ENCODE measurements at regions not wholly inside any gene's neighbourhood (a gene's known extent, or its start where the extent isn't known, plus 50 kb on each side); places are given as distances from the start of the nearest gene placed in this dataset.

GRCh38 chr12:89156862-89157262, 195.4 kb downstream of the DUSP6 start:
- 60% methylated on average over 1 of the region's 1 CpG for WGBS (ENCODE audit: insufficient coverage)
- no peaks in the 10 kb centered on the region for H3K36me3 ChIP-seq (replicated peaks in 1 of 2; ENCODE audit: control insufficient read depth in 1 of 2, insufficient read depth in 2 of 2, low read length in 2 of 2)
- no peaks in the 10 kb centered on the region for H3K79me2 ChIP-seq (ENCODE audit: insufficient read depth, low read length)
- Mint-ChIP-seq H3K27ac (peak overlapping the region; percentile 97 to 99 (median 98)), H3K9me3 (peaks cover 0 to 4% (median 0%) of the 10 kb centered on the region in 7 donors), H3K4me3 (peak overlapping the region in 1 of 2 donors; percentile 53), H3K4me1 (peaks cover 46% of the 10 kb centered on the region), H3K36me3 (peaks cover 0 to 2% of the 10 kb centered on the region in 2 donors), H3K27me3 (ENCODE audit: low read depth in 3 of 3) (no peaks in the 10 kb centered on the region)
- peak; percentile 78 to 92 (median 86) for DNase-seq
- peak overlapping the region in 1 of 3 experiments; percentile 29 for H3K4me3 ChIP-seq (replicated peaks in 1 of 3; ENCODE audit: low read depth in 2 of 3, low read length in 3 of 3)
- H3K27ac ChIP-seq (ENCODE audit: low read depth in 1 of 2, low read length in 2 of 2), result peak overlapping the region; percentile 35 to 98
- no peaks in the 10 kb centered on the region for H3K9me3 ChIP-seq (replicated peaks in 1 of 2; ENCODE audit: control insufficient read depth in 1 of 2, insufficient read depth in 1 of 2, low read length in 2 of 2)
- no peaks in the 10 kb centered on the region for H4K20me1 ChIP-seq (ENCODE audit: insufficient read depth, low read length)
- H3K4me1 ChIP-seq (ENCODE audit: control insufficient read depth in 1 of 2, insufficient read depth in 2 of 2, low read length in 2 of 2), result peaks cover 75 to 79% of the 10 kb centered on the region in 2 donors
- intact Hi-C loops (cut with micrococcal nuclease), result loop anchor here (2.0 to 10.0 kb wide), 2 partner anchors 108 to 194 kb away; no protein-coding TSS in a partner anchor
- TF ChIP-seq, protein P1, sequence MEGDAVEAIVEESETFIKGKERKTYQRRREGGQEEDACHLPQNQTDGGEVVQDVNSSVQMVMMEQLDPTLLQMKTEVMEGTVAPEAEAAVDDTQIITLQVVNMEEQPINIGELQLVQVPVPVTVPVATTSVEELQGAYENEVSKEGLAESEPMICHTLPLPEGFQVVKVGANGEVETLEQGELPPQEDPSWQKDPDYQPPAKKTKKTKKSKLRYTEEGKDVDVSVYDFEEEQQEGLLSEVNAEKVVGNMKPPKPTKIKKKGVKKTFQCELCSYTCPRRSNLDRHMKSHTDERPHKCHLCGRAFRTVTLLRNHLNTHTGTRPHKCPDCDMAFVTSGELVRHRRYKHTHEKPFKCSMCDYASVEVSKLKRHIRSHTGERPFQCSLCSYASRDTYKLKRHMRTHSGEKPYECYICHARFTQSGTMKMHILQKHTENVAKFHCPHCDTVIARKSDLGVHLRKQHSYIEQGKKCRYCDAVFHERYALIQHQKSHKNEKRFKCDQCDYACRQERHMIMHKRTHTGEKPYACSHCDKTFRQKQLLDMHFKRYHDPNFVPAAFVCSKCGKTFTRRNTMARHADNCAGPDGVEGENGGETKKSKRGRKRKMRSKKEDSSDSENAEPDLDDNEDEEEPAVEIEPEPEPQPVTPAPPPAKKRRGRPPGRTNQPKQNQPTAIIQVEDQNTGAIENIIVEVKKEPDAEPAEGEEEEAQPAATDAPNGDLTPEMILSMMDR (IDR thresholded peaks at IDR 0.05), result no peak
- no peak overlapping the region for H2AFZ ChIP-seq (ENCODE audit: insufficient read depth, low read depth, low read length, poor library complexity, severe bottlenecking)
- H3K27me3 ChIP-seq (ENCODE audit: control insufficient read depth in 2 of 2, insufficient read depth in 2 of 2, low read length in 2 of 2), result no peaks in the 10 kb centered on the region
- H3K9ac ChIP-seq (ENCODE audit: insufficient read depth, low read length, poor library complexity, severe bottlenecking), result peak overlapping the region; percentile 64
- peak overlapping the region; percentile 24 for H3K4me2 ChIP-seq (replicated peaks; ENCODE audit: extremely low read depth, low read length, poor library complexity, severe bottlenecking)

DNA sequence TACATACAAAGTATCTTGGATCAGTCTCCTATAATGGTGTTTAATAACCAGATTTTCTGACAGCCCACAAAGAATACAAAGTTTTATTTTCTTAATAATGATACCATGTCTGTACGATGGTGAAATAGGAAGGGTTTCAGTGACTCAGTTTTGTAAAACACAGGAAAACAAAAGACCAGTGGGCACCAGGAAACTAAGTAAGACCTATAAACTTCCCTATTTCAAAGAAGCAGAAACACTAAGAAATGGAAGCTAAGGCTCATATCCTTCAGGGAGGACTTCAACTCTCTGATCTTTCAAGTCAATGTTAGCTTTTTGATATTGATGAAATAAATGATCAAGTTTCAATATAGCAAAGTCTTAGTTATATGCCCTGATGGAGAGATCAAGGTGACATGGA, 196.0 kb downstream of the DUSP6 start:
- Histone ChIP-seq H4K20me1 (ENCODE audit: insufficient read depth, low read length) (no peaks in the 10 kb centered on the region), H3K4me2 (replicated peaks; ENCODE audit: extremely low read depth, low read length, poor library complexity, severe bottlenecking) (peak overlapping the region; percentile 24), H3K9me3 (replicated peaks in 1 of 2; ENCODE audit: control insufficient read depth in 1 of 2, insufficient read depth in 1 of 2, low read length in 2 of 2) (no peaks in the 10 kb centered on the region), H3K36me3 (replicated peaks in 1 of 2; ENCODE audit: control insufficient read depth in 1 of 2, insufficient read depth in 2 of 2, low read length in 2 of 2) (no peaks in the 10 kb centered on the region), H3K27ac (ENCODE audit: low read depth in 1 of 2, low read length in 2 of 2) (peak overlapping the region; percentile 35 to 98), H3K4me1 (ENCODE audit: control insufficient read depth in 1 of 2, insufficient read depth in 2 of 2, low read length in 2 of 2) (peaks cover 70 to 74% of the 10 kb centered on the region in 2 donors), H3K9ac (ENCODE audit: insufficient read depth, low read length, poor library complexity, severe bottlenecking) (peak overlapping the region; percentile 64), H3K27me3 (ENCODE audit: control insufficient read depth in 2 of 2, insufficient read depth in 2 of 2, low read length in 2 of 2) (no peaks in the 10 kb centered on the region), H2AFZ (ENCODE audit: insufficient read depth, low read depth, low read length, poor library complexity, severe bottlenecking) (no peak overlapping the region), H3K4me3 (replicated peaks in 1 of 3; ENCODE audit: low read depth in 2 of 3, low read length in 3 of 3) (peak overlapping the region in 1 of 3 experiments; percentile 29), H3K79me2 (ENCODE audit: insufficient read depth, low read length) (no peaks in the 10 kb centered on the region)
- intact Hi-C loops (cut with micrococcal nuclease), result loop anchor here (2.0 to 10.0 kb wide), 2 partner anchors 108 to 194 kb away; no protein-coding TSS in a partner anchor
- peak overlapping the region in 1 of 2 donors; percentile 11 for H3K4me3 Mint-ChIP-seq
- TF ChIP-seq, protein P1 (IDR thresholded peaks at IDR 0.05), result no peak
- H3K27ac Mint-ChIP-seq, result peak overlapping the region; percentile 97 to 99 (median 98)
- WGBS (ENCODE audit: insufficient coverage), result no CpG with 5 or more reads among the region's 1 CpG
- peaks cover 2% of the 10 kb centered on the region in 2 donors for H3K36me3 Mint-ChIP-seq
- no peaks in the 10 kb centered on the region for H3K27me3 Mint-ChIP-seq (ENCODE audit: low read depth in 3 of 3)
- H3K4me1 Mint-ChIP-seq, result peaks cover 46% of the 10 kb centered on the region
- H3K9me3 Mint-ChIP-seq, result peaks cover 0 to 4% (median 0%) of the 10 kb centered on the region in 7 donors
- DNase-seq, result peak; percentile 82 to 95 (median 91)

All from CD14-positive monocyte (primary cell).